ENCODE measurements at regions not wholly inside any gene's neighbourhood (a gene's known extent, or its start where the extent isn't known, plus 50 kb on each side); places are given as distances from the start of the nearest gene placed in this dataset.

DNA sequence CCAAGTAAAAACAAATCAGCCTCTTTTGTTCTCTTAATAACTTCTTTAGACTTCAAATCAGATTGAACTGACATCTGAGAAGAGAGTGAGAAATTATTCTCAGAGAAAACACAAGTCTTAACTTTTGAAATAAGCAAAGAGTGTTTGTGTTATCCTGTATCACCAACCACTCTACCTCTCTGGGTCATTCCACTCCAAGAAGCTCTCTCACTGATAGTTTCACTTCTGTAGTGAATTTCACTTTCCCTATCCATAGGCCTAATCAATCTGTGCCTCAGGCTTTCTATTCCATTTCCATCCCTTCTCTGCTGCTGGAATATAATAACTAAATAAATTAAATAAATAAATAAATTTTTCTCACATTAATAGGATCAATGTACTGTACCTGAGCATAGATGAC, 235.0 kb downstream of the HTR1B start:
- TF ChIP-seq CTCF (IDR thresholded peaks at IDR 0.05) (no peak), POLR2A (IDR thresholded peaks at IDR 0.05) (no peak)
